ENCODE measurements at regions not wholly inside any gene's neighbourhood (a gene's known extent, or its start where the extent isn't known, plus 50 kb on each side); places are given as distances from the start of the nearest gene placed in this dataset.

- no peaks in the 10 kb centered on the region for H3K9me3 ChIP-seq (ENCODE audit: low read depth, low read length)
- no peak overlapping the region for H2AFZ ChIP-seq (ENCODE audit: low read length)
- DNase-seq (ENCODE audit: insufficient read length, low spot score, missing footprints): no peak
- peaks cover 15% of the 10 kb centered on the region for H3K4me1 ChIP-seq (ENCODE audit: insufficient read depth, low read length)
- TF ChIP-seq CTCF (IDR thresholded peaks at IDR 0.05; ENCODE audit: extremely low read depth, low read depth, low read length): no peak
- peaks cover 87% of the 10 kb centered on the region for H3K79me2 ChIP-seq (ENCODE audit: insufficient read depth, low read length)
- H3K36me3 ChIP-seq (ENCODE audit: insufficient read depth, low read length): peaks cover 9% of the 10 kb centered on the region
- no peak overlapping the region for H3K27ac ChIP-seq (ENCODE audit: low read depth, low read length)
- H3K27me3 ChIP-seq (ENCODE audit: insufficient read depth, low read length): no peaks in the 10 kb centered on the region
- H3K4me2 ChIP-seq (ENCODE audit: insufficient read depth, low read length): no peak overlapping the region
- peaks cover 25% of the 10 kb centered on the region for H4K20me1 ChIP-seq (ENCODE audit: insufficient read depth, low read length)
- no peak overlapping the region for H3K4me3 ChIP-seq (ENCODE audit: insufficient read depth, low read length)
Observed at GRCh38 chr7:131061158-131061557, 266.5 kb upstream of the MKLN1 start.

GRCh38 chr7:131061818-131062217, 265.9 kb upstream of the MKLN1 start:
- Histone ChIP-seq H3K27ac (ENCODE audit: low read depth, low read length) (no peak overlapping the region), H3K4me3 (ENCODE audit: insufficient read depth, low read length) (no peak overlapping the region), H3K27me3 (ENCODE audit: insufficient read depth, low read length) (no peaks in the 10 kb centered on the region), H3K4me2 (ENCODE audit: insufficient read depth, low read length) (no peak overlapping the region), H4K20me1 (ENCODE audit: insufficient read depth, low read length) (peaks cover 24% of the 10 kb centered on the region), H2AFZ (ENCODE audit: low read length) (no peak overlapping the region), H3K9me3 (ENCODE audit: low read depth, low read length) (no peaks in the 10 kb centered on the region), H3K4me1 (ENCODE audit: insufficient read depth, low read length) (peaks cover 13% of the 10 kb centered on the region), H3K36me3 (ENCODE audit: insufficient read depth, low read length) (peaks cover 11% of the 10 kb centered on the region), H3K79me2 (ENCODE audit: insufficient read depth, low read length) (peaks cover 86% of the 10 kb centered on the region)
- no peak for TF ChIP-seq CTCF (IDR thresholded peaks at IDR 0.05; ENCODE audit: extremely low read depth, low read depth, low read length)
- peak; percentile 5 for DNase-seq (ENCODE audit: insufficient read length, low spot score, missing footprints)

GRCh38 chr7:131066635-131067034, 261.0 kb upstream of the MKLN1 start:
- Histone ChIP-seq H3K27ac (ENCODE audit: low read depth, low read length) (no peak overlapping the region), H4K20me1 (ENCODE audit: insufficient read depth, low read length) (peaks cover 35% of the 10 kb centered on the region), H3K79me2 (ENCODE audit: insufficient read depth, low read length) (peaks cover 81% of the 10 kb centered on the region), H2AFZ (ENCODE audit: low read length) (no peak overlapping the region), H3K9me3 (ENCODE audit: low read depth, low read length) (no peaks in the 10 kb centered on the region), H3K36me3 (ENCODE audit: insufficient read depth, low read length) (peaks cover 12% of the 10 kb centered on the region), H3K4me1 (ENCODE audit: insufficient read depth, low read length) (peaks cover 22% of the 10 kb centered on the region), H3K4me3 (ENCODE audit: insufficient read depth, low read length) (no peak overlapping the region), H3K4me2 (ENCODE audit: insufficient read depth, low read length) (no peak overlapping the region), H3K27me3 (ENCODE audit: insufficient read depth, low read length) (no peaks in the 10 kb centered on the region)
- TF ChIP-seq CTCF (IDR thresholded peaks at IDR 0.05; ENCODE audit: extremely low read depth, low read depth, low read length): no peak
- DNase-seq (ENCODE audit: insufficient read length, low spot score, missing footprints): no peak

- Histone ChIP-seq H3K27ac (ENCODE audit: low read depth, low read length) (no peak overlapping the region), H3K36me3 (ENCODE audit: insufficient read depth, low read length) (peaks cover 10% of the 10 kb centered on the region), H3K4me3 (ENCODE audit: insufficient read depth, low read length) (no peak overlapping the region), H3K4me2 (ENCODE audit: insufficient read depth, low read length) (no peak overlapping the region), H2AFZ (ENCODE audit: low read length) (no peak overlapping the region), H3K4me1 (ENCODE audit: insufficient read depth, low read length) (peaks cover 23% of the 10 kb centered on the region), H3K9me3 (ENCODE audit: low read depth, low read length) (no peaks in the 10 kb centered on the region), H3K27me3 (ENCODE audit: insufficient read depth, low read length) (no peaks in the 10 kb centered on the region), H3K79me2 (ENCODE audit: insufficient read depth, low read length) (peaks cover 77% of the 10 kb centered on the region), H4K20me1 (ENCODE audit: insufficient read depth, low read length) (peaks cover 32% of the 10 kb centered on the region)
- no peak for DNase-seq (ENCODE audit: insufficient read length, low spot score, missing footprints)
- TF ChIP-seq CTCF (IDR thresholded peaks at IDR 0.05; ENCODE audit: extremely low read depth, low read depth, low read length): no peak
Observed at GRCh38 chr7:131067220-131067619, 260.5 kb upstream of the MKLN1 start.
